Stimulated activated naive CD8-positive, alpha-beta T cell treated with anti-CD3 and anti-CD28 coated beads, Interleukin-15, amount 100 ng/mL, for 72 hours (primary cell): ENCODE measurements at regions not wholly inside any gene's neighbourhood (a gene's known extent, or its start where the extent isn't known, plus 50 kb on each side); places are given as distances from the start of the nearest gene placed in this dataset.

ENCODE experiments used
- ATAC-seq: fragments of 150-1000 bp; cut with Tn5 transposase; 2 replicates; pipeline ENCODE4 v1.10.0; 2021; ENCODE audit warnings: mild to moderate bottlenecking, moderate library complexity
- DNase-seq, 2 donors: peaks; one replicate each; pipeline ENCODE4 v3.0.0; 2021 to 2022
- H3K27ac Mint-ChIP-seq, 2 donors: one replicate each; pipeline ENCODE4 v1.8.0; 2022; ENCODE audit warnings: mild to moderate bottlenecking in 2 of 2, mixed read lengths in 2 of 2, moderate library complexity in 2 of 2
- H3K27me3 Mint-ChIP-seq: one replicate; pipeline ENCODE4 v1.8.0; 2022; ENCODE audit warnings: mixed read lengths
- H3K4me1 Mint-ChIP-seq: one replicate; pipeline ENCODE4 v1.8.0; 2022; ENCODE audit warnings: mild to moderate bottlenecking, mixed read lengths
- H3K4me3 Mint-ChIP-seq, 2 donors: one replicate each; pipeline ENCODE4 v1.8.0; 2022; ENCODE audit warnings: mild to moderate bottlenecking in 2 of 2, mixed read lengths in 2 of 2, moderate library complexity in 1 of 2
- H3K9me3 Mint-ChIP-seq, 2 donors: one replicate each; pipeline ENCODE4 v1.8.0; 2022; ENCODE audit warnings: mixed read lengths in 2 of 2

DNA sequence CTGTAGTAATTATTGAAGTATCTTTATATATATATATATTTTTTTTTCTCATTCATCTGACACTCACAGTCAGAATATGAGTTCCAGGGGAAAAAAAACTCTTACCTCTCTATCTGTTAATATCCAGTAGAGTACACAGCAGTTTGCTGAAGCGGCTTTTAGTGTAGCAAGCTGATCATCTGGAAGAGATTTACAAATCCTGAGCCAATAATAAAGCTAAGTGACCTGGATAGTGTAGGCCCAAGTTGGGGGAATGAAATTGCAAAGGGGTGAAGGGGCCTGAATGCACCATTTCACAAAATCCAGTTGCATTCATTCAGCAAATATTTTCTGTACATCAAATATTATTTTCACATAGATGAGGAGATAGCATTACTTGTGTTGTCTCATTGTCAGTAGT lies 234.6 kb upstream of the FLRT2 start:
- ATAC-seq: no peak
- Mint-ChIP-seq H3K4me1 (no peaks in the 10 kb centered on the region), H3K4me3 (no peak overlapping the region), H3K27ac (no peak overlapping the region), H3K9me3 (peaks cover 0 to 20% of the 10 kb centered on the region in 2 donors), H3K27me3 (no peaks in the 10 kb centered on the region)
- no peak for DNase-seq

DNA sequence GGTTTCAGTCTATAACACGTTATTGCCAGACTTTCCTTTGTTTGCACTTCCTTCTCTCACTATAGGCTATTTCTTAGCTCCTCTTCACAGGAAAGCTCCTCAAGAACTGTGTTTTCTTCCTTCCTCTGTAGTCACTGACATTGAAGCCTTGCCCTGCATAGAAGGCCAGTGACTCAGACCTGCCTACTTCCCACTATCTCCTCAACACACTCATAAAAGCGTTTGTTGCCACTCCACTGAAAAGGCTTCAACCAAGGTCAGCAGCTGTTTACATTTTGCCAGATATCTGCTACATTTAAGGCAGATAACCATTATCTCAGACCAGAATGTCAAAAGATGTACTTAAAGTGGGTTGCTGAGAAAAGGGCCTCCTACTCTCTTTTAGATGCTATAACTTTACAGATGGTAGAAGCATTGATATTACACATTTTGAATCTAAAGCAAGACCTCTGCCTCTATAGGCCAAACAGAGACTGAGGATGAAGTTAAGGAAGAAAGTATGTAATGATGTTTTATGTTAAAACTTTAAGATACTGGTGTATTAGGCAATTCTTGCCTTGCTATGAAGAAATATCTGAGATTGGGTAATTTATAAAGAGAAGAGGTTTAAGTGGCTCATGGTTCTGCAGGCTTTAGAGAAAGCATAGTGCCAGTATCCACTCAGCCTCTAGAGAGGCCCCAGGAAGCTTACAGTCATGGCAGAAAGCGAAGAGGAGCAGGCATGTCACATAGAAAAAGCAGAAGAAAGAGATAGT lies 233.3 kb upstream of the FLRT2 start:
- DNase-seq (no peak), ATAC-seq (no peak)
- peaks cover 0 to 20% of the 10 kb centered on the region in 2 donors for H3K9me3 Mint-ChIP-seq

DNA sequence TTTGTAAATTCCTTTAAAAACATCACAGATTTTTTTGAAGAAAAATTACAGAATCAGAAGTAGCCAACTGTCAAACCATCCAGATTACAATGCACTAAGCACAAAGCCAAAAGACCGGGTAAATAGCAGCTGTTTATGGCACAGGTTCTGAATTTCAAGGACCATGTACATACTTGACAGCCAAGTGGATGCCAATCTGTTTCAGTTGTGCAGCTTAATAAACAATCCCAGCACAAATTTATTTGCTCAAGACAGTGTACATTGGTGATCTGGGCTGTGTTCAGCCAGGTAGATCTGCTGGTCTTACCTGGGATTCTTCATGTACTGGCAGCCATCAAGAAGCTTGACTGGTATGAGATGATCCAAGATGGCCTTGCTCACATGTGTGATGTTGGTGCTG lies 229.8 kb upstream of the FLRT2 start:
- Mint-ChIP-seq H3K4me1 (no peaks in the 10 kb centered on the region), H3K4me3 (no peak overlapping the region), H3K27me3 (no peaks in the 10 kb centered on the region), H3K27ac (no peak overlapping the region), H3K9me3 (peaks cover 10 to 27% of the 10 kb centered on the region in 2 donors)
- ATAC-seq: no peak
- no peak for DNase-seq

More for the DNA sequence above, 233.3 kb upstream of the FLRT2 start:
- H3K27me3 Mint-ChIP-seq: no peaks in the 10 kb centered on the region
- no peak overlapping the region for H3K4me3 Mint-ChIP-seq
- no peaks in the 10 kb centered on the region for H3K4me1 Mint-ChIP-seq
- no peak overlapping the region for H3K27ac Mint-ChIP-seq

DNA sequence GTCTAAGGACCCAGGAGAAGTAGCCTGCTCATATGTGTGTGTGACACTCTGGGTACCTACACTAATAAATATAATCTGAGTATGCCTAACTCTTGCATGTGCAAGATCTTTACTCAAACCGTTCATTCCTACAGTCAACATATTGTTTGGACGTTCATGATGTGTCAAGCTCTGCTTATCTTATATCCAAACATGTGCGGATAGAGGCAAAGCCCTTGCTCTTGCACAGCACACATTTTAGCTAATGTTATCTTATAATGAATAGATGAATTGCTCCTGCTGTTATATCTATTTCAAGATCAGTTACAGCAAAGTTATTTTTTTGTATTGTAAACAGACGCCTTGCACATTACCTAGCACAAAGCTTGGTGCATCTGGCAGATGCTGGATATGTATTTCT lies 228.4 kb upstream of the FLRT2 start:
- no peaks in the 10 kb centered on the region for H3K27me3 Mint-ChIP-seq
- H3K9me3 Mint-ChIP-seq: peaks cover 10 to 26% of the 10 kb centered on the region in 2 donors
- ATAC-seq (no peak), DNase-seq (no peak)
- no peak overlapping the region for H3K4me3 Mint-ChIP-seq
- no peaks in the 10 kb centered on the region for H3K4me1 Mint-ChIP-seq
- no peak overlapping the region for H3K27ac Mint-ChIP-seq

DNA sequence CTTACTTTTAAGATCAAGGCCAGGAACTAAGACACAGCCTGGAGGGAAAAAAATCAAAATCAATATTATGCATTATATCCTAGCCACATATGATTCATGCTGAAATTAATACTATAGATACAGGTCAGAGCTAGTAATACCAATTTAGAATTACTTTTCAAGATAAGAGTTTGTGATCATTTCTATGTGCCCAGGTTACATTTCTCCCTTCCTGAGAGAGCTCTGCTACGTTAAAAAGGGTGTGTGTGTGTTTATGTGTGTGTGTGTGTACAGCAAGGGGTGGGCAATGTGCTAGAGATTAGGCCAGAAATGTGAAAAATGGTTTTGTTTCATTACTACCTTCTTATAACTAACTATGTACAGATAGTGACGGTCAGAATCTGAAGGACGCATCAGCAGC lies 223.9 kb upstream of the FLRT2 start:
- no peaks in the 10 kb centered on the region for H3K4me1 Mint-ChIP-seq
- no peak overlapping the region for H3K4me3 Mint-ChIP-seq
- H3K9me3 Mint-ChIP-seq: peaks cover 14 to 19% of the 10 kb centered on the region in 2 donors
- no peak for ATAC-seq
- H3K27ac Mint-ChIP-seq: no peak overlapping the region
- DNase-seq: no peak
- H3K27me3 Mint-ChIP-seq: no peaks in the 10 kb centered on the region

DNA sequence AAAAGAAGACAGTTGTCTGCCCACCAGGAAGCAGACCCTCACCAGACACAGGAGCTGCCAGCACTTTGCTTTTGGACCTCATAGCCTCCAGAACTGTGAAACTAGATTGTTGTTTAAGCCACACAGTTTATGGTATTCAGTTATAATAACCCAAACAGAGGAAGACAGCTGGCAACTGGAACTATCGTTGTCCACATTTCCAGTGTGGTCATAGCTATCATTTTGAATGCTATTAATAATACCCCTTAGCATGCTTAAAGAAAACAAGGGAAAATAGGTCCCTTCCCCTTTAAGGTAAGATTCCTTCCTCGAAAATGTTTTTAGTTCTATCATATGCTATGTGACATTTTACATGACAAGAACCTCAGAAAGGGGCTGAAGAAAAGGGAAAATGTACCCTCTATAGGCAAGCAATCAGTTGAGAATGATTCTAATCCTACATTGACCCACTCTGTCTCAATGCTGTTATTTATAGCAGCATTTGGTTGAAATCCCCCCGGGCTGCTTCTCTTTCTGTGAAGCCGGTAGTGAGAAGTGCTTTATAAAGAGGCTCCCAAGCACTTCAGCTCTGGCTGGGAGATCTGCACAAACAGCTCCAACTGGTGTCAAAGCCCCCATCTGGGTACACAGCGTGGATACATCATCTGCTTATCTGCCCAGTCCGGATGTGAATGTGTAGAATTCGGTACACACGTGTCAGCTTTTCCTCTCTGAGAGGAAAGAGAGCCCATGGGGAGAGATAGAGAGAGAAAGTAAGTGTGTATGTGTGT lies 221.2 kb upstream of the FLRT2 start:
- no peak for DNase-seq
- Mint-ChIP-seq H3K4me3 (no peak overlapping the region), H3K4me1 (no peaks in the 10 kb centered on the region), H3K27me3 (no peaks in the 10 kb centered on the region), H3K9me3 (peaks cover 8 to 13% of the 10 kb centered on the region in 2 donors), H3K27ac (peak overlapping the region in 1 of 2 donors; percentile 55)
- ATAC-seq: no peak

DNA sequence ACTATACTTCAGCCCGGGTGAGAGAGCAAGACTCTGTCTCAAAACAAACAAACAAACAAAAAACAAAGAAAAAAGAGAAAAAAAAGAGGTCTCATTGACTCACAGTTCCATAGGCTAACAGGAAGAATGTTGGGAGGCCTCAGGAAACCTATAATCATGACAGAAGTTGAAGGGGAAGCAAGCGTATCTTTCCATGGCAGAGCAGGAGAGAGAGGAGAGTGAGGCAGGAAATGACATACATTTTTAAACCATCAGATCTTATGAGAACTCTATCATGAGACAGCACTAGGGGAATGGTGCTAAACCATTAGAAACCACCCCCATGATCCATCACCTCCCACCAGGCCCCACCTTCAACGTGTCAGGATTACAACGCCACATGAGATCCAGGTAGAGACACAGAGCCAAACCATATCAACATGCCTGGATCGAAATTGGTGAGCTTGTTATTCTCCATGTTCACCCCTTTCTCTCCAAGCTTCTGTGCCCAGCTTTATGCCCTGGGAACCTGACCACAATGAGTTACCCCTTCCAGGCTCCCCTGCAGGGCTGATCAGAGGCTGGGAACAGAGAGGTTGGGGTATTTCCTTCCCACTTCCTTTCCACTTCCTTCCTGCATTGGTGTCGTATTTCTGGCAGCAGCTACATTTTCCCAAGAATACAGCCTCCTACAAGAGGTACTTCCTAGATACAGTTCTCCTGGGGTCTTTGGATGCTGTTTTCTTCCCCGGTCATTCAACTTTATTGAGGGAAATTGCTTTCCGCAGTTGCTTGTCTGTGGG lies 219.3 kb upstream of the FLRT2 start:
- H3K4me1 Mint-ChIP-seq: no peaks in the 10 kb centered on the region
- DNase-seq (no peak), ATAC-seq (no peak)
- H3K27ac Mint-ChIP-seq: no peak overlapping the region
- H3K27me3 Mint-ChIP-seq: no peaks in the 10 kb centered on the region
- H3K4me3 Mint-ChIP-seq: no peak overlapping the region
- H3K9me3 Mint-ChIP-seq: peaks cover 4 to 11% of the 10 kb centered on the region in 2 donors

DNA sequence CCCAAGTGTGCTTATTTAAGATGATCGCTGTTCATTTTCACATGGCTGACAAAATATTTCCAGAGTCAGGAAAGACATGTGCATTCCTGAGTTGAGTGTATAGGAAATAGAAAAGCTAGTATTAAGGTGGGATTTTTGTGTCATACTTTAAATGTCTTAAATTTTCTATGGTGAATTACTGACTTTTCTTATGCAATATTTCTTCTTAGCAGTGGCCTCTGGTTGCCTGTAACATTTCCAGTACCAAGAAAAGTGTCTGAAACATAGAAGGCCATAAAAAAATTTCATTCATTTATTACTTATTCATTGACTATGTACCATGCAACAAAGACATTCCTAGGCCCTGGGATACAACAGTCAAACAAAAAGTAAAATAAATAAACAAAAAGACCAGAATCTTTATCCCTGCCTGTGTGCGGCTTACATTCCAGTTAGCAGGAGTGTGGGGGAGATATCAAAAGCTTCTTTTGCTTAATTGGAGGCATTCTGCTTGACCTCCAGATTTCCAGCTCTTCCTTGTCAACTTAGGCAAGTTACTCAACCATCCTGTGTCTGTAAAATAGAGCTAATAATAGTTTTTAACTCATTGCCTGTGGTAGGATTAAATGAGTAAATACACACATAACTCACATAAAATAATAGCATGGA lies 216.3 kb upstream of the FLRT2 start:
- no peak for ATAC-seq
- H3K4me1 Mint-ChIP-seq: no peaks in the 10 kb centered on the region

DNA sequence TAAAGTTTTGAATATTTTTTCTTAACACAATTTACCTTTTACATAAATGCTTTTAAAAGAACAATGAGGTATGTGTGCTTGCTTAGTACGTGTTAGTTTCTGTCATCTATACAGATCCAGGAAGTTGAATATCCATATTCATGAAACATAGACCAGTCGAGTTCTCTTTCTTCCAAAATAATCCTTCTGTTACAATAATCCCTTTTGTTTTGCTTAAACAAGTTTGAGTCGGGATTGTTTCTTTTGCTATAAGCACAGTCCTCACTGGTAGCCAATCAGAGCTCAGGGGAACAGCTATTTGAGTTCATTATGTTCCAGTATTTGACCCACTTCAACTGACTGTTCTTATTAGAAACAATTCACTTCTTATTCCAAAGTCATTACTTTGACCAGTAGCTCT lies 214.7 kb upstream of the FLRT2 start:
- Mint-ChIP-seq H3K4me3 (no peak overlapping the region), H3K4me1 (no peaks in the 10 kb centered on the region), H3K27ac (no peak overlapping the region), H3K9me3 (peaks cover 0 to 5% of the 10 kb centered on the region in 2 donors), H3K27me3 (no peaks in the 10 kb centered on the region)
- no peak for ATAC-seq
- no peak for DNase-seq

More for the DNA sequence above, 216.3 kb upstream of the FLRT2 start:
- Mint-ChIP-seq H3K27ac (no peak overlapping the region), H3K27me3 (no peaks in the 10 kb centered on the region), H3K4me3 (no peak overlapping the region), H3K9me3 (peaks cover 4 to 11% of the 10 kb centered on the region in 2 donors)
- DNase-seq: no peak

DNA sequence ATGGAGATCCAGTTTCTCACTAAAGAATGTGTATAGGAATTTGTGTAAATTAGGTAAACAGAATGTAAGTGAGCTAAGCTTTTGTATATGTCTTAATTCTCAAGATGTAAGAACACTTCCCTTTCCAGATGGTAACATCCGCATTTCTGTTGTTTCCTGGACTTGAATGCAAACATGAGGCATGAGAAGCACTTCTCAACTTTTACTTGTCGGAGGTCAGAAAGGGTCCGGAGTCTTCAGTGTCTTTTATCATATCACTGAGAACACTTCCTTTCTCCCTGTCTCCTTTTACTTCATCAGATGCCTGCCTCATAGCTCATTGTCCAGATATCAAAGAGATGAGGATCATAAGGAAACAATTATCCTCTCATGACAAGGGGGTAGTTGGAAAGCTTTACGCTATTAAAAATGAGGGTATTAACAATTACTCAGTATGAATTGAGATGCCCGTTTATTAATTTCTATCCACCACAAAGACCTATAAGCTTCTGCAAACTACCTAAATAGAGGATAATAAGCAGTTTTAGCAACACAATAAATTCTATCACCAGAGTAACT lies 214.1 kb upstream of the FLRT2 start:
- Mint-ChIP-seq H3K27me3 (no peaks in the 10 kb centered on the region), H3K4me3 (no peak overlapping the region), H3K9me3 (peaks cover under 1 to 8% of the 10 kb centered on the region in 2 donors), H3K27ac (no peak overlapping the region), H3K4me1 (no peaks in the 10 kb centered on the region)
- no peak for ATAC-seq
- DNase-seq: no peak

DNA sequence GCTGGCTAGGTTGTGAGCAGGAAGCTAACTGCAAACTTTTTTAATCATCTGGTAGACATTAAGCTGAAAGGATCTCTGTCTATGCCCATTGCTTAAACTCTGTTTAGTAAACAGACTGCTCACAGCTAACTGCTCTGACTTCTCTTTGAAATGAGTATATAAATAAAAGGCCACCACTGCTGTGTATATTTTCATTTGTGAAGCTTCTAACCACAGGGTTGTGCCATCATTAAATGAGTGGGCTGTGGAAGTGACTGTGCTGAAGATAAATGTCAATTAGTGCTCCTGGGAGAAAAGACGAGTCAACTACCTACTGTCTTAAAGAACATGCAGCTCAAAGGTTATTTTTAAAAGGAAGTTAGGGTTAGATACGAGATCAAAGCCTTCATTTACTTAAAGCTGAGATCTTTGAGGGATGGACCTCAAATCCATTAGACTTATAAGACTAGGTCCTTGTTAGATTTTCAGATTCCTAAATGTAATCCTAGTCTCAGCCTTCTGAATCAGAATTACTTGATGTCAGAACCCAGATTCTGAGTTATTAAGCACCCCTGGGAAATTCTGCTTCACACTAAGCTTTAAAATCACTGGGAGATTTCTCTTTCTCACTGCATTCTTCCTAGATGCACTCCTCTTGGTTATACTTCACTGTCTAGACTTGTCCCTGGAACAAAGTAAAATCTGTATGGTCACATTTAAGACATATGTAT lies 213.1 kb upstream of the FLRT2 start:
- H3K27ac Mint-ChIP-seq: no peak overlapping the region
- no peak for DNase-seq
- ATAC-seq: no peak

DNA sequence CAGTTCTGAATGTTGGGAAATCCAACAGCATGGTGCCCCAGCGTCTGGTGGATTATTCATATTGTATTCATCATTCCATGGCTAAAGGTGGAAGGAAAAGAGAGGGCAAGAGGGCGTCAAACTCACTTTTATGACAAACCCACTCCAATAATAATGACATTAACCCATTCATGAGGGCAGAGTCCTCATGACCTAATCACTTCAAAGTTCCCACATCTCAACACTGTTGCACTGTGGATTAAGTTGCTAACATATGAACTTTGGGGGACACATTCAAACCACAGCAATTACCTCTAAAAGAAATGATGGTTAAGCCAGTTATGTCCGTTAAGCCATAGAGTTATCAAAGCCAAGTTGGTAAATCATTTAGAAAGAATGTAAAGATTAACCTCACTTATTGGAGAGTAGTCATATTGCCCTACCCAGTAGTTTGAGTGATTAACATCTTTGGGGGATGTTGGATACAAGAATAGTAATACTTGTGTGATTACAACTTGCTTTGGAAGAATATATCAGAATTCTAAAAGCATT lies 212.4 kb upstream of the FLRT2 start:
- Mint-ChIP-seq H3K4me3 (no peak overlapping the region), H3K27me3 (no peaks in the 10 kb centered on the region), H3K9me3 (peaks cover 5 to 18% of the 10 kb centered on the region in 2 donors), H3K27ac (no peak overlapping the region), H3K4me1 (no peaks in the 10 kb centered on the region)
- ATAC-seq (no peak), DNase-seq (no peak)

More for the DNA sequence above, 213.1 kb upstream of the FLRT2 start:
- H3K4me1 Mint-ChIP-seq: no peaks in the 10 kb centered on the region
- no peak overlapping the region for H3K4me3 Mint-ChIP-seq
- no peaks in the 10 kb centered on the region for H3K27me3 Mint-ChIP-seq
- H3K9me3 Mint-ChIP-seq: peaks cover 5 to 15% of the 10 kb centered on the region in 2 donors

DNA sequence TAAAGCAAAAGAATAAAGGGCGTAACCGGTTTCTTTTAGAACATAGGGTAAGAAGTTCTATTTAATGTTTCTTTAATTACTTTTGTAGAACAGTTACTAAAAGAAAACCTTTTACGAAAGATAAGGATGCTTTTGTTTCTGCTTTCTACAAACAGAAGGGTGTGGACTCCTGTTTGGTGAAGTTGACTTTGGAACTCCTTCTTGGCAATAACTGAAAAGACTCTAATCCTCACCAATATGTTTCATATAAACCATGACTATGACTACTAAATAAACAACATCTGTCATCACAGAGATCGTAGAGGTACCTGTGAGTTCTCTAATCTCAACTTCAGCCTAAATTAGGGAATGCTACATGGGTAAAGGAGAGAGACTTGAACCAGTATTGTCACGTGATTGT lies 210.8 kb upstream of the FLRT2 start:
- H3K4me1 Mint-ChIP-seq: no peaks in the 10 kb centered on the region
- ATAC-seq: no peak
- DNase-seq: no peak
- no peak overlapping the region for H3K27ac Mint-ChIP-seq
- H3K9me3 Mint-ChIP-seq: peaks cover 5 to 21% of the 10 kb centered on the region in 2 donors
- no peak overlapping the region for H3K4me3 Mint-ChIP-seq
- H3K27me3 Mint-ChIP-seq: no peaks in the 10 kb centered on the region

DNA sequence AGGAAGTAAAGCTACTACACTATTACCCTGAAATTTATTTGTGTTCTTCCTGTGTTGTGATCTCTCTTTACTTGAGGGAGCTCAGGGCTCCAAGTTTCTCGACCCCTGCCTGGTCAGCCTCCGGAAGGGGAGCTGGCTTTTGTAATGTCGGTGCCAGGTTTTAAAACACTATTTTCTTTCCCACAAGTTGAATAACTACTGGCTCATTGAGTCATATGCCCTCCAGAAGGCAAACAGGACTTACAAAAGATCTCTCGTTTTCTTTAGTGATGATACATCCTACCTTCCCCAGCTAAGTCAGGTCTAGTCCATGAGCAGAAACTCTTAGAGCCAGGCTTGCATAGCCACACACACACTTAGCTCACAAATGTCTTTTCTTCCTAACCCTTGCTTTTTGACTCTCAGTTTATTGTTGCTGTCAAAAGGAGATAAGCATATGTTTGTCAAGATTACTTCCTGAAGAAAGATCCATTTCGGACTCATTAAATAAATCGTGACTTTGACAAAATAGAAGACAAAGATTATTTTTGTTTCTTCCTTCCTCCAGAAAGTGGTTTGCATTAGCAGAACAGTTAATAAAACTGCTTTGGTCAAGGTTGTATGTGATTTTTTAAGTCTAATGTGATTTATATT lies 209.8 kb upstream of the FLRT2 start:
- no peak for DNase-seq
- no peak for ATAC-seq
- H3K9me3 Mint-ChIP-seq: peaks cover 5 to 21% of the 10 kb centered on the region in 2 donors
- no peak overlapping the region for H3K27ac Mint-ChIP-seq
- no peak overlapping the region for H3K4me3 Mint-ChIP-seq
- no peaks in the 10 kb centered on the region for H3K27me3 Mint-ChIP-seq
- H3K4me1 Mint-ChIP-seq: no peaks in the 10 kb centered on the region
